Upper lobe of left lung (tissue), 4 donors: ENCODE measurements at regions not wholly inside any gene's neighbourhood (a gene's known extent, or its start where the extent isn't known, plus 50 kb on each side); places are given as distances from the start of the nearest gene placed in this dataset.

Source experiments
- POLR2A ChIP-seq, 4 donors: fragments of 450-650 bp; IDR thresholded peaks; one replicate each; pipeline ENCODE4 v1.5.1; 2016 to 2017; ENCODE audit warnings: antibody characterized with exemption in 4 of 4, mild to moderate bottlenecking in 2 of 4
- POLR2AphosphoS5 ChIP-seq, 2 donors: sonication (generic); formaldehyde crosslinking; IDR thresholded peaks; one replicate each; pipeline ENCODE4 v1.5.1; 2017; ENCODE audit warnings: antibody characterized with exemption in 2 of 2
- TF ChIP-seq, protein P1 (sequence below), 6 experiments: fragments of 450-650 bp in 4 of 6; fragments of 200-600 bp in 2 of 6; sonication (generic) in 2 of 6; IDR thresholded peaks; one replicate each; pipeline ENCODE4 v1.5.1; 2016 to 2019; ENCODE audit warnings: antibody characterized with exemption in 6 of 6

DNA sequence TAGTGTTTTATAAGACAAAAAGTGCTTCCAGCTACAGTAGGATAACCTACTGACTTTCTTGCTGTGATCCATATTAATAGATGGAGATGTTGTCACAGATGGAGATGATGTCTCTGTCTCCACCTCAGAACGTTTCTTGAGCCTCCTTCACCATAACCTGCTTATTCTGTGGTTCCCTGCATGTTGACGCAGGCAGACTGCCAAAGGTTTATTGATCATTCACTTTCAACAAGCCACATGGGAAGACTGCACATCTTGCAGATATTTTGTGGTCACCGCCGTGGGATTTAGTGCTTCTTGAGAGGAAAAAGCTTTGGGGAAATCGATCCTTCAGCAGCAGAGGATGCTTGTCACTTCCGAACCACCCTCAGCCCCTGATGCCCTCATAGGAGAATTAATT is 943.0 kb upstream of the PRKX start:
- TF ChIP-seq, protein P1, sequence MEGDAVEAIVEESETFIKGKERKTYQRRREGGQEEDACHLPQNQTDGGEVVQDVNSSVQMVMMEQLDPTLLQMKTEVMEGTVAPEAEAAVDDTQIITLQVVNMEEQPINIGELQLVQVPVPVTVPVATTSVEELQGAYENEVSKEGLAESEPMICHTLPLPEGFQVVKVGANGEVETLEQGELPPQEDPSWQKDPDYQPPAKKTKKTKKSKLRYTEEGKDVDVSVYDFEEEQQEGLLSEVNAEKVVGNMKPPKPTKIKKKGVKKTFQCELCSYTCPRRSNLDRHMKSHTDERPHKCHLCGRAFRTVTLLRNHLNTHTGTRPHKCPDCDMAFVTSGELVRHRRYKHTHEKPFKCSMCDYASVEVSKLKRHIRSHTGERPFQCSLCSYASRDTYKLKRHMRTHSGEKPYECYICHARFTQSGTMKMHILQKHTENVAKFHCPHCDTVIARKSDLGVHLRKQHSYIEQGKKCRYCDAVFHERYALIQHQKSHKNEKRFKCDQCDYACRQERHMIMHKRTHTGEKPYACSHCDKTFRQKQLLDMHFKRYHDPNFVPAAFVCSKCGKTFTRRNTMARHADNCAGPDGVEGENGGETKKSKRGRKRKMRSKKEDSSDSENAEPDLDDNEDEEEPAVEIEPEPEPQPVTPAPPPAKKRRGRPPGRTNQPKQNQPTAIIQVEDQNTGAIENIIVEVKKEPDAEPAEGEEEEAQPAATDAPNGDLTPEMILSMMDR (IDR thresholded peaks at IDR 0.05) = no peak
- TF ChIP-seq POLR2A (IDR thresholded peaks at IDR 0.05) = no peak
- TF ChIP-seq POLR2AphosphoS5 (IDR thresholded peaks at IDR 0.05) = no peak
